ENCODE measurements at regions not wholly inside any gene's neighbourhood (a gene's known extent, or its start where the extent isn't known, plus 50 kb on each side); places are given as distances from the start of the nearest gene placed in this dataset.

GRCh38 chr13:85500696-85501256 lies 298.4 kb downstream of the SLITRK6 start:
- TF ChIP-seq CTCF (IDR thresholded peaks at IDR 0.05; ENCODE audit: low read length) = no peak
- TF ChIP-seq EZH2 (IDR thresholded peaks at IDR 0.05; ENCODE audit: borderline replicate concordance, low read length) = no peak
